ENCODE measurements at regions not wholly inside any gene's neighbourhood (a gene's known extent, or its start where the extent isn't known, plus 50 kb on each side); places are given as distances from the start of the nearest gene placed in this dataset.

- H3K36me3 Mint-ChIP-seq (ENCODE audit: insufficient read depth in 1 of 3, low read depth in 3 of 3): peaks cover 0 to 4% (median under 1%) of the 10 kb centered on the region in 3 experiments; a peak in 2 of 7 replicates
Measured at GRCh38 chr12:130224613-130225012, 62.3 kb downstream of the FZD10 start.

More at GRCh38 chr12:130224613-130225012, 62.3 kb downstream of the FZD10 start:
- H3K79me2 ChIP-seq (ENCODE audit: insufficient read depth, low read length): no peaks in the 10 kb centered on the region
- no peaks in the 10 kb centered on the region for H3K23me2 ChIP-seq (ENCODE audit: insufficient read length, low read depth, low read length, poor library complexity, severe bottlenecking)
- no peak overlapping the region for H3K14ac ChIP-seq (ENCODE audit: insufficient read depth, low read length)
- H3K27ac ChIP-seq (ENCODE audit: insufficient read length, low read depth, low read length): no peak overlapping the region
- Mint-ChIP-seq H3K4me3 (no peak overlapping the region), H3K27ac (no peak overlapping the region), H3K4me1 (peaks cover 32 to 39% of the 10 kb centered on the region in 2 experiments), H3K27me3 (ENCODE audit: low read depth) (peaks cover 16% of the 10 kb centered on the region), H3K9me3 (peaks cover 9 to 15% of the 10 kb centered on the region in 2 experiments)
- no peak for DNase-seq
- H2BK15ac ChIP-seq (ENCODE audit: low read depth, low read length): no peak overlapping the region
- H3K27me3 ChIP-seq (ENCODE audit: insufficient read depth, low read length): peaks cover 22% of the 10 kb centered on the region; the same call in 1 of the 2 replicates
- no peak overlapping the region for H3K9ac ChIP-seq (ENCODE audit: extremely low read depth, insufficient read length, low read length)
- no peak overlapping the region for H3K18ac ChIP-seq (ENCODE audit: insufficient read length, low read depth, low read length)
- peaks cover 8% of the 10 kb centered on the region for H3K4me1 ChIP-seq (ENCODE audit: insufficient read depth, low read length)
- no peak overlapping the region for H2BK5ac ChIP-seq (ENCODE audit: insufficient read length, low read length)
- no peak overlapping the region for H4K5ac ChIP-seq (ENCODE audit: insufficient read length, low read depth, low read length)
- no peaks in the 10 kb centered on the region for H3K9me3 ChIP-seq (ENCODE audit: control insufficient read depth, low read depth, low read length)
- H3K4me2 ChIP-seq (ENCODE audit: insufficient read depth, insufficient read length, low read length): no peak overlapping the region
- H3K79me1 ChIP-seq (ENCODE audit: insufficient read depth, low read depth, low read length, poor library complexity, severe bottlenecking): no peaks in the 10 kb centered on the region
- no peak for TF ChIP-seq CTCF (conservative IDR thresholded peaks at IDR 0.05)
- H3T11ph ChIP-seq (ENCODE audit: low read length): no peak overlapping the region
- H2BK12ac ChIP-seq (ENCODE audit: insufficient read length, low read depth, low read length): no peak overlapping the region
- WGBS (ENCODE audit: extremely low coverage, insufficient read length, low lambda C conversion rate): no CpG with 5 or more reads among the region's 14 CpGs
- H4K8ac ChIP-seq (replicated peaks; ENCODE audit: insufficient read length, low read depth, low read length): no peak overlapping the region
- no peak overlapping the region for H3K56ac ChIP-seq (ENCODE audit: insufficient read length, low read depth, low read length)
- H4K91ac ChIP-seq (ENCODE audit: insufficient read length, low read depth, low read length): no peak overlapping the region
- H2AK5ac ChIP-seq (ENCODE audit: insufficient read length, low read length): no peak overlapping the region
- no peaks in the 10 kb centered on the region for H4K20me1 ChIP-seq (ENCODE audit: control insufficient read depth, insufficient read depth, insufficient read length)
- no peak overlapping the region for H3K4ac ChIP-seq (ENCODE audit: low read depth, low read length)
- H2AFZ ChIP-seq (ENCODE audit: low read length): no peak overlapping the region
- no peak overlapping the region for H3K23ac ChIP-seq (ENCODE audit: insufficient read length, low read depth, low read length)
- H2BK20ac ChIP-seq (ENCODE audit: low read depth, low read length, poor library complexity, severe bottlenecking): no peak overlapping the region
- H2BK120ac ChIP-seq (ENCODE audit: low read depth, low read length, poor library complexity, severe bottlenecking): no peak overlapping the region

All from H9 (cell line).